ENCODE measurements at regions not wholly inside any gene's neighbourhood (a gene's known extent, or its start where the extent isn't known, plus 50 kb on each side); places are given as distances from the start of the nearest gene placed in this dataset.

DNA sequence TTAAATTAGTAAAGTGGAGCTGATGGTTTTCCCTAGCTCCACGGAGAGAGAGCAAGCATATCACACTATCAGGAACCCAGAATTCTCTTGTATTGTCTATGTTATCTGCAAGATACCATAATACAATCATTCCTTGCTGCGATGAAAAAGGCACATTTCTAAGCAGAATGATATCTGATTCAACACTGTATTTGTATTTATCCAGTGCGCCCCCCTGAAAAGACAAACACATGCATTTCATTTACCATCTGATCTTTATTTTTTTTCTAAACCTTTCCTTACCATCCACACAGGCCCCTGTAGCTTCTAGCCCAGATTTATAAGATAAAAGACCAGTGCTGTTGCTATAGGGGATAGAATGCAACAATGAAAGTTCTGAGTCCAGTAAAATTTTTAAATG, 420.6 kb downstream of the TDRD15 start:
- TF ChIP-seq, protein P1, sequence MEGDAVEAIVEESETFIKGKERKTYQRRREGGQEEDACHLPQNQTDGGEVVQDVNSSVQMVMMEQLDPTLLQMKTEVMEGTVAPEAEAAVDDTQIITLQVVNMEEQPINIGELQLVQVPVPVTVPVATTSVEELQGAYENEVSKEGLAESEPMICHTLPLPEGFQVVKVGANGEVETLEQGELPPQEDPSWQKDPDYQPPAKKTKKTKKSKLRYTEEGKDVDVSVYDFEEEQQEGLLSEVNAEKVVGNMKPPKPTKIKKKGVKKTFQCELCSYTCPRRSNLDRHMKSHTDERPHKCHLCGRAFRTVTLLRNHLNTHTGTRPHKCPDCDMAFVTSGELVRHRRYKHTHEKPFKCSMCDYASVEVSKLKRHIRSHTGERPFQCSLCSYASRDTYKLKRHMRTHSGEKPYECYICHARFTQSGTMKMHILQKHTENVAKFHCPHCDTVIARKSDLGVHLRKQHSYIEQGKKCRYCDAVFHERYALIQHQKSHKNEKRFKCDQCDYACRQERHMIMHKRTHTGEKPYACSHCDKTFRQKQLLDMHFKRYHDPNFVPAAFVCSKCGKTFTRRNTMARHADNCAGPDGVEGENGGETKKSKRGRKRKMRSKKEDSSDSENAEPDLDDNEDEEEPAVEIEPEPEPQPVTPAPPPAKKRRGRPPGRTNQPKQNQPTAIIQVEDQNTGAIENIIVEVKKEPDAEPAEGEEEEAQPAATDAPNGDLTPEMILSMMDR (IDR thresholded peaks at IDR 0.05 in 2 of 3, conservative IDR thresholded peaks at IDR 0.05 in 1 of 3; ENCODE audit: borderline replicate concordance in 1 of 3, insufficient read depth in 1 of 3, low read depth in 2 of 3, low read length in 2 of 3), result no peak
- TF ChIP-seq POLR2AphosphoS5 (IDR thresholded peaks at IDR 0.05; ENCODE audit: low read depth, low read length), result no peak
